KMS-11 (cell line): ENCODE measurements at regions not wholly inside any gene's neighbourhood (a gene's known extent, or its start where the extent isn't known, plus 50 kb on each side); places are given as distances from the start of the nearest gene placed in this dataset.

Experiments used
- H2AFZ ChIP-seq: fragments of 200-600 bp; sonication (generic); 2 replicates; pipeline ENCODE4 v1.6.1; 2016; ENCODE audit warnings: antibody characterized with exemption, mixed run types, low read depth
- H3K27ac ChIP-seq: fragments of 200-600 bp; sonication (generic); 2 replicates; pipeline ENCODE4 v1.6.1; 2016; ENCODE audit warnings: mild to moderate bottlenecking, mixed run types
- H3K27me3 ChIP-seq: fragments of 200-600 bp; sonication (generic); 2 replicates; pipeline ENCODE4 v1.6.1; 2017; ENCODE audit warnings: mild to moderate bottlenecking, low read depth, mixed run types, moderate library complexity; ENCODE audit not compliant: insufficient read depth
- H3K36me3 ChIP-seq: fragments of 200-600 bp; sonication (generic); 2 replicates; pipeline ENCODE4 v1.6.1; 2017; ENCODE audit warnings: mild to moderate bottlenecking, mixed run types; ENCODE audit not compliant: insufficient read depth
- H3K4me1 ChIP-seq: fragments of 200-600 bp; sonication (generic); 2 replicates; pipeline ENCODE4 v1.6.1; 2016; ENCODE audit warnings: mild to moderate bottlenecking, low read depth, mixed run types; ENCODE audit not compliant: poor library complexity, severe bottlenecking
- H3K4me2 ChIP-seq: fragments of 200-600 bp; sonication (generic); 2 replicates; pipeline ENCODE4 v1.7.0; 2016; ENCODE audit warnings: mild to moderate bottlenecking, mixed run types
- H3K4me3 ChIP-seq: fragments of 200-600 bp; sonication (generic); IDR thresholded peaks from 2 replicates; pipeline ENCODE4 v1.6.1; 2017; ENCODE audit warnings: low read depth, low read length, mixed read lengths; ENCODE audit not compliant: insufficient read depth
- H3K79me2 ChIP-seq: fragments of 200-600 bp; sonication (generic); 2 replicates; pipeline ENCODE4 v1.6.1; 2016; ENCODE audit warnings: low read depth, mixed run types; ENCODE audit not compliant: insufficient read depth
- H3K9ac ChIP-seq: fragments of 200-600 bp; sonication (generic); 2 replicates; pipeline ENCODE4 v1.6.1; 2016; ENCODE audit warnings: mild to moderate bottlenecking, mixed run types
- H4K20me1 ChIP-seq: fragments of 200-600 bp; sonication (generic); 2 replicates; pipeline ENCODE4 v1.6.1; 2016; ENCODE audit warnings: mild to moderate bottlenecking, mixed run types; ENCODE audit not compliant: insufficient read depth
- TF ChIP-seq, protein P1 (sequence below): fragments of 200-600 bp; sonication (generic); conservative IDR thresholded peaks from 2 replicates; pipeline ENCODE4 v1.6.1; 2017; ENCODE audit warnings: low read depth, mild to moderate bottlenecking, antibody characterized with exemption, low read length, moderate library complexity, mixed read lengths

DNA sequence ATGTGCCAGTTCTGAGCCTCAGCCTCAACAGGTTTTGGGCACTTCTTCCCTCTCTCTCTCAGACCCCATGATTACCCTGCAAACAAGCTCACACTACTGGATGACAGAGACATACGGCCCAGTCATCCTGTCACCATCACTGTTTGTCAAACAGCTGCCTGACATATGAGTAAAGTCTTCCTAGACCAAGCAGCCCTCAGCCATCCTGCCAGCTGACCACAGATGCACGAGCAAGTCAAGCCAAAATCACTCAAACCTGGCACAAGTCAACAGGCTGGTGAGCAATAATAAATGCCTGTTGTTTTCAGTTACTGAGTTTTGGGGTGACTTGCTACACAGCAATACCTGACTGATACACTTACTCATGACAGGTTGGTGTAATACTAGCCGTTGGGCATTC, 75.5 kb upstream of the KLF7 start:
- H3K27ac ChIP-seq = no peak overlapping the region
- no peak overlapping the region for H3K9ac ChIP-seq

DNA sequence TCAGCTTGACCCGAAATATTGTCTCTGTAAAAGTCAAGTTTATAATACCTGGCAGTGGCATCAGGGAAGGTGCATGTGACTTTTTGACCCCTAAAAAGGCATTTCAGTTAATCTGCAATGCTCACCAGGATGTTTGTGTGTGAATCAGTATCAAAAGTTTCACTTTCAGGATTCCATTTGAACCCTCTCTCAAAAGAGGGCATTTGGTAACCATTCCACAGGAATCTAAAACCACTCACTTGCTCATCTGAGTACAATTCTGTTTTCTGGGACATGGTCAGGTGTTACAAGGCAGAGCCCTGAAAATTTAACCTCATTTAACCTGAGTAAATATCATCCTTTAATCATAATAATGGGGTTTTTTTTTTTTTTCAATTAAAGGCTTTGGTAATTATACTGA, 77.9 kb upstream of the KLF7 start:
- no peaks in the 10 kb centered on the region for H3K36me3 ChIP-seq
- H3K9ac ChIP-seq = no peak overlapping the region
- no peak overlapping the region for H3K4me2 ChIP-seq
- no peaks in the 10 kb centered on the region for H3K4me1 ChIP-seq
- H3K79me2 ChIP-seq = no peaks in the 10 kb centered on the region
- H3K27me3 ChIP-seq = no peaks in the 10 kb centered on the region
- no peaks in the 10 kb centered on the region for H4K20me1 ChIP-seq
- H3K27ac ChIP-seq = no peak overlapping the region
- TF ChIP-seq, protein P1, sequence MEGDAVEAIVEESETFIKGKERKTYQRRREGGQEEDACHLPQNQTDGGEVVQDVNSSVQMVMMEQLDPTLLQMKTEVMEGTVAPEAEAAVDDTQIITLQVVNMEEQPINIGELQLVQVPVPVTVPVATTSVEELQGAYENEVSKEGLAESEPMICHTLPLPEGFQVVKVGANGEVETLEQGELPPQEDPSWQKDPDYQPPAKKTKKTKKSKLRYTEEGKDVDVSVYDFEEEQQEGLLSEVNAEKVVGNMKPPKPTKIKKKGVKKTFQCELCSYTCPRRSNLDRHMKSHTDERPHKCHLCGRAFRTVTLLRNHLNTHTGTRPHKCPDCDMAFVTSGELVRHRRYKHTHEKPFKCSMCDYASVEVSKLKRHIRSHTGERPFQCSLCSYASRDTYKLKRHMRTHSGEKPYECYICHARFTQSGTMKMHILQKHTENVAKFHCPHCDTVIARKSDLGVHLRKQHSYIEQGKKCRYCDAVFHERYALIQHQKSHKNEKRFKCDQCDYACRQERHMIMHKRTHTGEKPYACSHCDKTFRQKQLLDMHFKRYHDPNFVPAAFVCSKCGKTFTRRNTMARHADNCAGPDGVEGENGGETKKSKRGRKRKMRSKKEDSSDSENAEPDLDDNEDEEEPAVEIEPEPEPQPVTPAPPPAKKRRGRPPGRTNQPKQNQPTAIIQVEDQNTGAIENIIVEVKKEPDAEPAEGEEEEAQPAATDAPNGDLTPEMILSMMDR = no peak
- no peak overlapping the region for H2AFZ ChIP-seq
- H3K4me3 ChIP-seq = no peak overlapping the region

More for the DNA sequence above, 75.5 kb upstream of the KLF7 start:
- no peaks in the 10 kb centered on the region for H4K20me1 ChIP-seq
- no peaks in the 10 kb centered on the region for H3K79me2 ChIP-seq
- TF ChIP-seq, protein P1 = no peak
- H2AFZ ChIP-seq = no peak overlapping the region
- no peaks in the 10 kb centered on the region for H3K27me3 ChIP-seq
- no peaks in the 10 kb centered on the region for H3K36me3 ChIP-seq
- no peaks in the 10 kb centered on the region for H3K4me1 ChIP-seq
- no peak overlapping the region for H3K4me3 ChIP-seq
- no peak overlapping the region for H3K4me2 ChIP-seq

DNA sequence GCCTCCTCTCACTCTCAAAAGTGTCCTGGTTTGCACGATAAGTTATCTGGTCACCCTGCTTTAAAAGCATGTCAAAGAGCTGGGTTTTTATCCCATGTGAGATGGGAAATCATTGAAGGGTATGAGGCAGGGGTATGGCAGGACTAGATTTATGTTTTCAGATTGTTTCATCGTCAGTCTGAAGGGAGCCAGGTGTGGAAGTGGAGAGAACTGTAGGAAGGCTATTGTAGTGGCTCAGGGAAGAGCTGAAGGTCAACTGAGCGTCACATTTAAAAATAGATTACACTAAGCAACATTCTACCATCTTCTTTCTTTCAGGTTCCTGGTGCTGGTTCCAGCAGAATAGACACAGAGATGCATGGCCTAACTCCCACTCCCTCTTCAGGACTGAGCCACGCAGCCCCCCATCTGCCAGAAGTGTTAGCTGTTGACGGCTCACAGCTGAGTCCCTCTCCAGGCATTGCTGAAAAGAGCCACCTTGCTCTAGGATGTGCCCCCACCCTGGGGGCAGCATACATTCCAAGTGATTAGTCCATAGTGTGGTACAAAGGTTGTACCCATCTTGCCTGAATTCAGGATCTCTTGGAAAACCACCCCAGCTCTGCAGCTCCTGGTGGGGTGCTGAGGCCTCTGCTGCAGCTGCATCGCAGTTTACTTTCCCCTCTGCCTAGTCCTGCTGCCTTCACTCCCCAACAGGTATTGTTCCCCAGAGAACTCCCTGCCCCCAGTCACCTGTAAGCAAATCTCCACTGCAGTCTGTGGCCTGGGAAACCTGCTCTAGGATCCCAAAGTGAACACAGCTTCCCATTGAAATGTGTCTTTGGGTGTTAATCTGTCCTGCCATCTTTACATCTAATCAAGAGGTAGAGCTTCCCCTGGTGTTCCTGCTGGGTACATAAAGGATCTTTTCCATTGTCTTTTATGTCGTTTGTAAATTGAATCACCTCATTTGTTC, 79.5 kb upstream of the KLF7 start:
- Histone ChIP-seq H3K4me1 (no peaks in the 10 kb centered on the region), H3K4me3 (no peak overlapping the region), H3K36me3 (no peaks in the 10 kb centered on the region), H3K27me3 (no peaks in the 10 kb centered on the region), H3K27ac (no peak overlapping the region), H3K4me2 (no peak overlapping the region), H3K9ac (no peak overlapping the region), H2AFZ (no peak overlapping the region), H4K20me1 (no peaks in the 10 kb centered on the region), H3K79me2 (no peaks in the 10 kb centered on the region)
- TF ChIP-seq, protein P1 = no peak

DNA sequence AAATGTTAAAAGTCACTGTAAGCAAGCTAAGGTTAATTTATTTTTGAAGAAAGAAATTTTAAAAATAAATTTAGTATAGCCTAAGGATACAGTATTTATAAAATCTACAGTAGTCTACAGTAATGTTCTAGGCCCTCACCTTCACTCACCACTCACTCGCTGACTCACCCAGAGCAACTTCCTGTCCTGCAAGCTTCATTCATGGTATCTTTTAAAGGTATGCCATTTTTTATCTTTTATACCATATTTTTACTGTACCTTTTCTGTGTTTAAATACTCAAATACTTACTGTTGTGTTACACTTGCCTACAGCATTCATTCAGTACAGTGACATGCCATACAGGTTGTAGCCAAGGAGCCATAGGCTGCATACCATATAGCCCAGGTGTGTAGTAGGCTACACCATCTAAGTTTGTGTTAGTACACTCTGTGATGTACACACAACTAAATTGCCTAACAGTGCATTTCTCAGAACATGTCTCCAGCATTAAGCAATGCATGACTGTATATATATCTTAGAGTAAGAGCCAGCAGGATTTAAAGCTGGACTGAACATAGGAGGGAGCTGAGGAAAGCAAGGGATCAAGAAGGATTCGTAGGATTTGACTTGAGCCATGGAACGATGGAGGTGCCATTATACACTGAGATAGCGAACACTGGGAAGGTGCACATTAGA, 83.1 kb upstream of the KLF7 start:
- Histone ChIP-seq H3K36me3 (no peaks in the 10 kb centered on the region), H3K27me3 (no peaks in the 10 kb centered on the region), H2AFZ (no peak overlapping the region), H3K9ac (no peak overlapping the region), H3K27ac (no peak overlapping the region), H3K4me2 (no peak overlapping the region), H3K4me3 (no peak overlapping the region), H3K79me2 (no peaks in the 10 kb centered on the region), H3K4me1 (no peaks in the 10 kb centered on the region), H4K20me1 (no peaks in the 10 kb centered on the region)
- TF ChIP-seq, protein P1 = no peak
